Smooth muscle cell (in vitro differentiated cells): ENCODE measurements at regions not wholly inside any gene's neighbourhood (a gene's known extent, or its start where the extent isn't known, plus 50 kb on each side); places are given as distances from the start of the nearest gene placed in this dataset.

Source experiments
- DNase-seq: peaks from one replicate; lab custom pipeline; 2025; ENCODE audit not compliant: unreplicated experiment; lab: John Stamatoyannopoulos, UW
- H2AFZ ChIP-seq: fragments of 200-600 bp; sonication (generic); 2 replicates; pipeline ENCODE4 v1.6.0; 2016; ENCODE audit warnings: antibody characterized with exemption, low read depth, mild to moderate bottlenecking
- H3F3A ChIP-seq: fragments of 200-600 bp; sonication (generic); 2 replicates; pipeline ENCODE4 v1.6.0; 2017; ENCODE audit warnings: antibody characterized with exemption, low read depth
- H3K27ac ChIP-seq: fragments of 200-600 bp; sonication (generic); 2 replicates; pipeline ENCODE4 v1.5.1; 2016; ENCODE audit warnings: low read depth, mild to moderate bottlenecking
- H3K27me3 ChIP-seq: fragments of 200-600 bp; sonication (generic); 2 replicates; pipeline ENCODE4 v1.6.1; 2016; ENCODE audit warnings: low read depth, mild to moderate bottlenecking
- H3K36me3 ChIP-seq: fragments of 200-600 bp; sonication (generic); 2 replicates; pipeline ENCODE4 v1.5.1; 2016; ENCODE audit warnings: low read depth
- H3K4me1 ChIP-seq: fragments of 200-600 bp; sonication (generic); 2 replicates; pipeline ENCODE4 v1.5.1; 2016; ENCODE audit warnings: low read depth
- H3K4me2 ChIP-seq: fragments of 200-600 bp; sonication (generic); 2 replicates; pipeline ENCODE4 v1.6.0; 2016; ENCODE audit warnings: mild to moderate bottlenecking
- H3K4me3 ChIP-seq: fragments of 200-600 bp; sonication (generic); 2 replicates; pipeline ENCODE4 v1.5.1; 2016; ENCODE audit warnings: mild to moderate bottlenecking
- H3K79me2 ChIP-seq: fragments of 200-600 bp; sonication (generic); 2 replicates; pipeline ENCODE4 v1.6.0; 2016; ENCODE audit warnings: low read depth, mild to moderate bottlenecking
- H3K9ac ChIP-seq: fragments of 200-600 bp; sonication (generic); 2 replicates; pipeline ENCODE4 v1.6.0; 2016; ENCODE audit warnings: low read depth
- H3K9me3 ChIP-seq: fragments of 200-600 bp; sonication (generic); replicated peaks from 2 replicates; pipeline ENCODE4 v1.5.1; 2016; ENCODE audit warnings: low read depth
- H4K20me1 ChIP-seq: fragments of 200-600 bp; sonication (generic); 2 replicates; pipeline ENCODE4 v1.6.0; 2016; ENCODE audit warnings: low read depth
- WGBS: methylation state at CpG from one replicate; pipeline ENCODE4 v1.1.7; 2016; ENCODE audit warnings: low lambda C conversion rate; 5-methylcytosine and 5-hydroxymethylcytosine counted together
- TF ChIP-seq, protein P1 (sequence below): fragments of 200-600 bp; sonication (generic); IDR thresholded peaks from 2 replicates; pipeline ENCODE4 v1.5.1; 2017; ENCODE audit warnings: borderline replicate concordance, mild to moderate bottlenecking, antibody characterized with exemption; ENCODE audit not compliant: insufficient read depth, poor library complexity, severe bottlenecking

DNA sequence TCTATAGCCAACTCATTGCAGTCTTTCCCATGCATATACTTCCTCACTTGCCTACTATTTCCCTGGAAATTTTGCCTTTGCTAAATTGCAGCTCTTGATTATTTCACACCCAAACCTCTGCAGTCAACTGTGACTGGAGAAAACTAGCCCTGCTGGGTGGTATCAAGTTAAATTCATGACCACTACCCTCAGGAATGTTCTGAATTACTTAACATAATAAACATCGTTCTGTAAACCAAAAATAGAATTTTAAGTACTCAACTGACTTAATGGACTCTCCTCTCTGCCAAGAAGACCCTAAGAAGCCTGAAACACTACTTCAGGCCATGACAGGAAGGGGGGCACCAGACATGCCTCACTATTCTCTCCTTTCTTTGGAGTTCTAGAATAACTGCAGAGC is 1278.0 kb upstream of the GBE1 start:
- Histone ChIP-seq H3K27me3 (no peaks in the 10 kb centered on the region), H3K27ac (no peak overlapping the region), H2AFZ (no peak overlapping the region), H4K20me1 (no peaks in the 10 kb centered on the region), H3F3A (no peaks in the 10 kb centered on the region), H3K4me3 (no peak overlapping the region), H3K36me3 (no peaks in the 10 kb centered on the region), H3K9me3 (no peaks in the 10 kb centered on the region), H3K4me1 (peaks cover 7% of the 10 kb centered on the region), H3K4me2 (no peak overlapping the region), H3K9ac (no peak overlapping the region), H3K79me2 (no peaks in the 10 kb centered on the region)
- TF ChIP-seq, protein P1, sequence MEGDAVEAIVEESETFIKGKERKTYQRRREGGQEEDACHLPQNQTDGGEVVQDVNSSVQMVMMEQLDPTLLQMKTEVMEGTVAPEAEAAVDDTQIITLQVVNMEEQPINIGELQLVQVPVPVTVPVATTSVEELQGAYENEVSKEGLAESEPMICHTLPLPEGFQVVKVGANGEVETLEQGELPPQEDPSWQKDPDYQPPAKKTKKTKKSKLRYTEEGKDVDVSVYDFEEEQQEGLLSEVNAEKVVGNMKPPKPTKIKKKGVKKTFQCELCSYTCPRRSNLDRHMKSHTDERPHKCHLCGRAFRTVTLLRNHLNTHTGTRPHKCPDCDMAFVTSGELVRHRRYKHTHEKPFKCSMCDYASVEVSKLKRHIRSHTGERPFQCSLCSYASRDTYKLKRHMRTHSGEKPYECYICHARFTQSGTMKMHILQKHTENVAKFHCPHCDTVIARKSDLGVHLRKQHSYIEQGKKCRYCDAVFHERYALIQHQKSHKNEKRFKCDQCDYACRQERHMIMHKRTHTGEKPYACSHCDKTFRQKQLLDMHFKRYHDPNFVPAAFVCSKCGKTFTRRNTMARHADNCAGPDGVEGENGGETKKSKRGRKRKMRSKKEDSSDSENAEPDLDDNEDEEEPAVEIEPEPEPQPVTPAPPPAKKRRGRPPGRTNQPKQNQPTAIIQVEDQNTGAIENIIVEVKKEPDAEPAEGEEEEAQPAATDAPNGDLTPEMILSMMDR = no peak
- no peak for DNase-seq
- WGBS = 8% methylated on average over 1 of the region's 1 CpG

DNA sequence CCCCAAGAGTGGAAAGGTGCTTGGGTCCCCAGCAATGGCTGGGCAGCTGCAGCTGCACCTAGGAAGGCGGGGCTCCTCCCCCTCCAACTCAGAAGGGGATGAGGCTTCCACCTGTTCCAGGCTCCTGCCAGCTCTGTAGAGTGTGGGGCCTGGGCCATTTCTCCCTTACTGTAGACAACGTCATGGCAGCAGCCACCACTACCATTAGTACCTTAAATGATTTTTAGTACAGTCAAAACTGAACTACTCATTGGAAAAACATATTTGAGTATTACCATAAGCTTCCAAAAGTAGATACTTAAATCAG is 1274.2 kb upstream of the GBE1 start:
- Histone ChIP-seq H3K27me3 (no peaks in the 10 kb centered on the region), H3K27ac (no peak overlapping the region), H4K20me1 (no peaks in the 10 kb centered on the region), H3K9ac (no peak overlapping the region), H3K4me3 (no peak overlapping the region), H3K36me3 (no peaks in the 10 kb centered on the region), H3K4me1 (no peaks in the 10 kb centered on the region), H3K79me2 (no peaks in the 10 kb centered on the region), H2AFZ (no peak overlapping the region), H3K9me3 (no peaks in the 10 kb centered on the region), H3F3A (no peaks in the 10 kb centered on the region), H3K4me2 (no peak overlapping the region)
- no peak for DNase-seq
- TF ChIP-seq, protein P1 = no peak
- 80% methylated on average over 2 of the region's 2 CpGs for WGBS

GRCh38 chr3:83034806-83035703 is 1273.6 kb upstream of the GBE1 start:
- H3K4me3 ChIP-seq = no peak overlapping the region
- TF ChIP-seq, protein P1 = no peak
- no peaks in the 10 kb centered on the region for H3K79me2 ChIP-seq
- H3K4me2 ChIP-seq = no peak overlapping the region
- H3K9me3 ChIP-seq = no peaks in the 10 kb centered on the region
- 95% methylated on average over 16 of the region's 16 CpGs for WGBS
- no peaks in the 10 kb centered on the region for H3K4me1 ChIP-seq
- no peaks in the 10 kb centered on the region for H3K36me3 ChIP-seq
- H3K9ac ChIP-seq = no peak overlapping the region
- no peak overlapping the region for H3K27ac ChIP-seq
- H4K20me1 ChIP-seq = no peaks in the 10 kb centered on the region
- no peaks in the 10 kb centered on the region for H3F3A ChIP-seq
- H2AFZ ChIP-seq = no peak overlapping the region
- DNase-seq = no peak
- no peaks in the 10 kb centered on the region for H3K27me3 ChIP-seq

GRCh38 chr3:83033133-83033532 is 1271.7 kb upstream of the GBE1 start:
- Histone ChIP-seq H3K9me3 (no peaks in the 10 kb centered on the region), H3K79me2 (no peaks in the 10 kb centered on the region), H3K4me2 (no peak overlapping the region), H3K9ac (no peak overlapping the region), H3K27me3 (no peaks in the 10 kb centered on the region), H3F3A (no peaks in the 10 kb centered on the region), H4K20me1 (no peaks in the 10 kb centered on the region), H3K4me1 (no peaks in the 10 kb centered on the region), H3K27ac (no peak overlapping the region), H2AFZ (no peak overlapping the region), H3K36me3 (no peaks in the 10 kb centered on the region), H3K4me3 (no peak overlapping the region)
- TF ChIP-seq, protein P1 = no peak
- no peak for DNase-seq
